OCI-LY3 (cell line): ENCODE measurements at regions not wholly inside any gene's neighbourhood (a gene's known extent, or its start where the extent isn't known, plus 50 kb on each side); places are given as distances from the start of the nearest gene placed in this dataset.

ENCODE experiments used
- H2AFZ ChIP-seq: fragments of 200-600, 300-600 bp; shearing (Covaris generic); 2 replicates; pipeline ENCODE4 v1.6.0; 2014; ENCODE audit warnings: antibody characterized with exemption, low read depth, low read length
- H3K27ac ChIP-seq: fragments of 200-600, 300-600 bp; sonication (generic); 2 replicates; pipeline ENCODE4 v1.5.1; 2014; ENCODE audit warnings: mild to moderate bottlenecking, low read length, moderate library complexity, mixed read lengths
- H3K27me3 ChIP-seq: fragments of 200-600, 300-600 bp; sonication (generic); 2 replicates; pipeline ENCODE4 v1.6.1; 2014; ENCODE audit warnings: low read depth, low read length, mixed read lengths
- H3K36me3 ChIP-seq: fragments of 200-600, 300-600 bp; sonication (generic); replicated peaks from 2 replicates; pipeline ENCODE3; 2014; ENCODE audit warnings: low read depth, low read length, mixed read lengths
- H3K4me1 ChIP-seq: fragments of 300-600, 200-600 bp; sonication (generic); 2 replicates; pipeline ENCODE4 v1.6.1; 2014; ENCODE audit warnings: low read length, mixed read lengths
- H3K4me2 ChIP-seq: fragments of 200-600, 300-600 bp; sonication (generic); 2 replicates; pipeline ENCODE4 v1.6.1; 2014; ENCODE audit warnings: low read length, mixed read lengths
- H3K4me3 ChIP-seq: fragments of 300-600, 200-600 bp; sonication (generic); 2 replicates; pipeline ENCODE4 v1.5.1; 2014; ENCODE audit warnings: antibody characterized with exemption, mild to moderate bottlenecking, low read length, moderate library complexity
- H3K79me2 ChIP-seq: fragments of 300-600, 200-600 bp; shearing (Covaris generic); 2 replicates; pipeline ENCODE4 v1.6.1; 2014; ENCODE audit warnings: mild to moderate bottlenecking, low read length, mixed read lengths
- H3K9ac ChIP-seq: fragments of 300-600, 200-600 bp; shearing (Covaris generic); 2 replicates; pipeline ENCODE4 v1.6.0; 2014; ENCODE audit warnings: mild to moderate bottlenecking, low read length, moderate library complexity
- H3K9me3 ChIP-seq: fragments of 200-600, 300-600 bp; shearing (Covaris generic); 2 replicates; pipeline ENCODE4 v1.6.1; 2014; ENCODE audit warnings: low read length, mixed read lengths; ENCODE audit not compliant: insufficient read depth
- H4K20me1 ChIP-seq: fragments of 200-600, 300-600 bp; sonication (generic); 2 replicates; pipeline ENCODE4 v1.6.1; 2016; ENCODE audit warnings: low read length, mixed read lengths; ENCODE audit not compliant: insufficient read depth
- CTCF ChIP-seq: fragments of 200-600, 300-600 bp; sonication (generic); IDR thresholded peaks from 2 replicates; pipeline ENCODE4 v1.5.1; 2014; ENCODE audit warnings: antibody characterized with exemption, low read length, low read depth
- EZH2phosphoT487 ChIP-seq: fragments of 200-600 bp; shearing (Covaris generic); IDR thresholded peaks from 2 replicates; pipeline ENCODE4 v1.6.1; 2018; ENCODE audit warnings: antibody characterized with exemption, mixed run types, low read depth

- no peak overlapping the region for H3K9ac ChIP-seq
- H3K4me2 ChIP-seq = no peak overlapping the region
- H3K27ac ChIP-seq = no peak overlapping the region
- peaks cover 10% of the 10 kb centered on the region; the same call in 1 of the 2 replicates for H3K27me3 ChIP-seq
- H3K9me3 ChIP-seq = no peaks in the 10 kb centered on the region
- no peak overlapping the region for H2AFZ ChIP-seq
- no peaks in the 10 kb centered on the region for H3K79me2 ChIP-seq
- no peaks in the 10 kb centered on the region for H3K36me3 ChIP-seq
- H4K20me1 ChIP-seq = no peaks in the 10 kb centered on the region
- TF ChIP-seq EZH2phosphoT487 = no peak
- no peak for TF ChIP-seq CTCF
- H3K4me1 ChIP-seq = peaks cover 7% of the 10 kb centered on the region
- no peak overlapping the region for H3K4me3 ChIP-seq
Observed at GRCh38 chr13:53142306-53142705, 113.7 kb downstream of the OLFM4 start.

- H3K4me3 ChIP-seq = no peak overlapping the region
- H4K20me1 ChIP-seq = no peaks in the 10 kb centered on the region
- H3K4me2 ChIP-seq = no peak overlapping the region
- H3K27me3 ChIP-seq = peaks cover 8% of the 10 kb centered on the region; the same call in 1 of the 2 replicates
- no peaks in the 10 kb centered on the region for H3K9me3 ChIP-seq
- H2AFZ ChIP-seq = no peak overlapping the region
- no peak for TF ChIP-seq CTCF
- no peak for TF ChIP-seq EZH2phosphoT487
- peaks cover 7% of the 10 kb centered on the region for H3K4me1 ChIP-seq
- H3K9ac ChIP-seq = no peak overlapping the region
- H3K79me2 ChIP-seq = no peaks in the 10 kb centered on the region
- no peaks in the 10 kb centered on the region for H3K36me3 ChIP-seq
- no peak overlapping the region for H3K27ac ChIP-seq
Observed at GRCh38 chr13:53143757-53144339, 115.2 kb downstream of the OLFM4 start.

GRCh38 chr13:53144826-53145225 is 116.2 kb downstream of the OLFM4 start:
- Histone ChIP-seq H3K4me2 (peak overlapping the region; percentile 12), H3K36me3 (no peaks in the 10 kb centered on the region), H4K20me1 (no peaks in the 10 kb centered on the region), H3K27me3 (peaks cover 8% of the 10 kb centered on the region; the same call in 1 of the 2 replicates), H3K9ac (no peak overlapping the region), H2AFZ (no peak overlapping the region), H3K9me3 (no peaks in the 10 kb centered on the region), H3K4me1 (peaks cover 7% of the 10 kb centered on the region), H3K79me2 (no peaks in the 10 kb centered on the region), H3K27ac (no peak overlapping the region), H3K4me3 (no peak overlapping the region)
- TF ChIP-seq CTCF (no peak), EZH2phosphoT487 (no peak)

GRCh38 chr13:53150568-53150967 is 122.0 kb downstream of the OLFM4 start:
- H3K4me3 ChIP-seq = no peak overlapping the region
- no peaks in the 10 kb centered on the region for H4K20me1 ChIP-seq
- TF ChIP-seq EZH2phosphoT487 = no peak
- no peak for TF ChIP-seq CTCF
- H3K4me2 ChIP-seq = no peak overlapping the region
- no peak overlapping the region for H3K27ac ChIP-seq
- no peaks in the 10 kb centered on the region for H3K36me3 ChIP-seq
- H2AFZ ChIP-seq = no peak overlapping the region
- peaks cover 9% of the 10 kb centered on the region; the same call in 1 of the 2 replicates for H3K27me3 ChIP-seq
- no peaks in the 10 kb centered on the region for H3K79me2 ChIP-seq
- H3K9ac ChIP-seq = no peak overlapping the region
- no peaks in the 10 kb centered on the region for H3K9me3 ChIP-seq
- no peaks in the 10 kb centered on the region for H3K4me1 ChIP-seq
